Umbilical cord (tissue), 1 donor: ENCODE measurements at regions not wholly inside any gene's neighbourhood (a gene's known extent, or its start where the extent isn't known, plus 50 kb on each side); places are given as distances from the start of the nearest gene placed in this dataset.

Source experiments
- DNase-seq: peaks from one replicate; pipeline ENCODE4 v3.0.0-alpha.2; 2015; ENCODE audit warnings: low spot score

- DNase-seq: no peak
Measured at GRCh38 chr1:192081359-192081758, 76.9 kb upstream of the RGS18 start.

GRCh38 chr1:192086644-192087043, 71.6 kb upstream of the RGS18 start:
- DNase-seq: no peak

GRCh38 chr1:192087334-192087733, 70.9 kb upstream of the RGS18 start:
- no peak for DNase-seq

- DNase-seq: no peak
Measured at GRCh38 chr1:192088496-192088895, 69.8 kb upstream of the RGS18 start.

- DNase-seq: no peak
Measured at GRCh38 chr1:192098001-192098400, 60.3 kb upstream of the RGS18 start.

- no peak for DNase-seq
Measured at GRCh38 chr1:192099328-192099727, 58.9 kb upstream of the RGS18 start.

GRCh38 chr1:192100686-192101468, 57.4 kb upstream of the RGS18 start:
- no peak for DNase-seq

- DNase-seq: no peak
Measured at GRCh38 chr1:192104128-192104527, 54.1 kb upstream of the RGS18 start.

- DNase-seq: peak; percentile 45
Measured at GRCh38 chr1:192104852-192105251, 53.4 kb upstream of the RGS18 start.

GRCh38 chr1:192108161-192108560, 50.1 kb upstream of the RGS18 start:
- DNase-seq: no peak
